GM21447 (cell line): ENCODE measurements at regions not wholly inside any gene's neighbourhood (a gene's known extent, or its start where the extent isn't known, plus 50 kb on each side); places are given as distances from the start of the nearest gene placed in this dataset.

Source experiments
- ATAC-seq: cut with Tn5 transposase; IDR thresholded peaks from one replicate; pipeline ENCODE4 v1.9.1; 2021; ENCODE audit not compliant: unreplicated experiment

- no peak for ATAC-seq
Measured at GRCh38 chr7:95668504-95669018, 72.2 kb upstream of the PDK4 start.

DNA sequence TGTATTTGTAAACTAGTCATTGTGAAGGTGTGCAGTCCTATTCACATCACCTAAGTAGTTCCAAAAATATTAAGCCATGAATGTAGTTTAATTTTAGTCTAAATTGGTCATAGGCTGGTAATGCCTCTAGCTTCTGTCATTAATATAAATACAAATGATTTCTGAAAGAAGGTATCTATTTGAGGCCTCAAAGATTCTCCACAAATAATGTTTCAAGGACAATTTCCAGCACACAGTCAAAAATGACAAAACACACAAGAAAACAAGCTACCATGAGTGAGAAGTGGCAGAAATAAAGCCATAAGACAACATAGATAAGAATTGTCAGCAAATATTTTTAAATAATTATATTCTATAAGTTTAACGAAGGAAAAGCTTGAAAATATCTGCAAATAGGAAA lies 66.7 kb upstream of the PDK4 start:
- ATAC-seq = no peak

DNA sequence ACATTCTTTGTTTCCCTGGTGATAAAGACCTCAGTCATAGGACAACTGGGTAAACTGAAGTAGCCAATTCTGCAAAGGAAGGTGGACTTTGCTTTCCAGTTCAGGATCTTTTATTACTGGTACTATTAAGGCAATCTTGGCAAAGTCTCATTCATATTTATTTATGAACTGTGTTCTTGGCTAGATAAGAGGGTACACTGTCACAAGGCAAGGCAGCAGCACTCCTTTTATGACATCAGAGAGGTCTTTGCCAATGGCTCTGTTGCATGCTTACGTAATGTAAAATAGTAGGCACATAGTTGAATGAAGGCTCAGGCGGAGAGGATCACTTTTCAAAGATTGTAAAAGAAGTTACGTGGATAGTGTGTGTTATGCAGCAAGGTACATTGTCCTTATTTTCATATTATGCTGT lies 63.7 kb upstream of the PDK4 start:
- ATAC-seq = no peak

- ATAC-seq = no peak
Measured at GRCh38 chr7:95658676-95659075, 62.4 kb upstream of the PDK4 start.

GRCh38 chr7:95649546-95649945 lies 53.2 kb upstream of the PDK4 start:
- no peak for ATAC-seq

GRCh38 chr7:95646350-95646749 lies 50.0 kb upstream of the PDK4 start:
- ATAC-seq = no peak
